Esophagus muscularis mucosa (tissue), 4 donors: ENCODE measurements at regions not wholly inside any gene's neighbourhood (a gene's known extent, or its start where the extent isn't known, plus 50 kb on each side); places are given as distances from the start of the nearest gene placed in this dataset.
"Not testable (repeated sequence)": the region's sequence is repeated elsewhere in the genome, so short reads cannot be mapped to it uniquely, and the experiment has no call there.

ENCODE experiments used
- EP300 ChIP-seq: sonication (generic); formaldehyde crosslinking; IDR thresholded peaks from one replicate; pipeline ENCODE4 v1.6.1; 2017; ENCODE audit warnings: antibody characterized with exemption
- POLR2A ChIP-seq: fragments of 450-650 bp; IDR thresholded peaks from one replicate; pipeline ENCODE4 v1.6.1; 2017; ENCODE audit warnings: antibody characterized with exemption, moderate library complexity, mild to moderate bottlenecking, low read depth
- POLR2AphosphoS5 ChIP-seq, 2 donors: sonication (generic); formaldehyde crosslinking; IDR thresholded peaks; one replicate each; pipeline ENCODE4 v1.6.1; 2017; ENCODE audit warnings: antibody characterized with exemption in 2 of 2
- TF ChIP-seq, protein P1 (sequence below), 3 experiments: fragments of 200-600 bp in 2 of 3; fragments of 450-650 bp in 1 of 3; sonication (generic) in 2 of 3; IDR thresholded peaks; one replicate each; pipeline ENCODE4 v1.5.1; 2017 to 2019; ENCODE audit warnings: antibody characterized with exemption in 3 of 3, mild to moderate bottlenecking in 2 of 3, moderate library complexity in 1 of 3

DNA sequence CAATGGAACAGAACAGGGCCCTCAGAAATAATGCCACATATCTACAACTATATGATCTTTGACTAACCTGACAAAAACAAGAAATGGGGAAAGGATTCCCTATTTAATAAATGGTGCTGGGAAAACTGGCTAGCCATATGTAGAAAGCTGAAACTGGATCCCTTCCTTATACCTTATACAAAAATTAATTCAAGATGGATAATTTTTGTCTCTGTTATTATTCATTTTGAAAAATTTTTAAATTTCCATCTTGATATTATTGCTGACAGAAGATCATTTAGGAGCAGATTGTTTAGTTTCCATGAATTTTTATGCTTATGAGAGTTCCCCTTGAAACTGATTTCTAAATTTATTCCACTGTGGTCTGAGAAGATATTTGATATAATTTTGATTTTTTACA is 2039.8 kb upstream of the NUDT12 start:
- TF ChIP-seq, protein P1, sequence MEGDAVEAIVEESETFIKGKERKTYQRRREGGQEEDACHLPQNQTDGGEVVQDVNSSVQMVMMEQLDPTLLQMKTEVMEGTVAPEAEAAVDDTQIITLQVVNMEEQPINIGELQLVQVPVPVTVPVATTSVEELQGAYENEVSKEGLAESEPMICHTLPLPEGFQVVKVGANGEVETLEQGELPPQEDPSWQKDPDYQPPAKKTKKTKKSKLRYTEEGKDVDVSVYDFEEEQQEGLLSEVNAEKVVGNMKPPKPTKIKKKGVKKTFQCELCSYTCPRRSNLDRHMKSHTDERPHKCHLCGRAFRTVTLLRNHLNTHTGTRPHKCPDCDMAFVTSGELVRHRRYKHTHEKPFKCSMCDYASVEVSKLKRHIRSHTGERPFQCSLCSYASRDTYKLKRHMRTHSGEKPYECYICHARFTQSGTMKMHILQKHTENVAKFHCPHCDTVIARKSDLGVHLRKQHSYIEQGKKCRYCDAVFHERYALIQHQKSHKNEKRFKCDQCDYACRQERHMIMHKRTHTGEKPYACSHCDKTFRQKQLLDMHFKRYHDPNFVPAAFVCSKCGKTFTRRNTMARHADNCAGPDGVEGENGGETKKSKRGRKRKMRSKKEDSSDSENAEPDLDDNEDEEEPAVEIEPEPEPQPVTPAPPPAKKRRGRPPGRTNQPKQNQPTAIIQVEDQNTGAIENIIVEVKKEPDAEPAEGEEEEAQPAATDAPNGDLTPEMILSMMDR (IDR thresholded peaks at IDR 0.05) = not testable (repeated sequence)
- not testable (repeated sequence) for TF ChIP-seq POLR2A; POLR2AphosphoS5 (IDR thresholded peaks at IDR 0.05); EP300
